BLaER1 treated with 17β-estradiol and CSF1 and Interleukin-3, amounts not matched to agents 10 nM and 100 nM (cell line): ENCODE measurements at regions not wholly inside any gene's neighbourhood (a gene's known extent, or its start where the extent isn't known, plus 50 kb on each side); places are given as distances from the start of the nearest gene placed in this dataset.

ENCODE experiments used
- H3K27ac ChIP-seq, 11 experiments: shearing (Covaris generic); formaldehyde crosslinking; 2 replicates each; pipeline ENCODE4 v1.8.1; 2022
- H3K27me3 ChIP-seq, 11 experiments: shearing (Covaris generic); formaldehyde crosslinking; 2 replicates each; pipeline ENCODE4 v1.8.1; 2022
- H3K36me3 ChIP-seq, 11 experiments: shearing (Covaris generic); formaldehyde crosslinking; 2 replicates each; pipeline ENCODE4 v1.8.1; 2022
- H3K4me1 ChIP-seq, 10 experiments: shearing (Covaris generic); formaldehyde crosslinking; 2 replicates each; pipeline ENCODE4 v1.8.1; 2022
- H3K4me2 ChIP-seq, 11 experiments: shearing (Covaris generic); formaldehyde crosslinking; 2 replicates each; pipeline ENCODE4 v1.8.1; 2022
- H3K4me3 ChIP-seq, 10 experiments: shearing (Covaris generic); formaldehyde crosslinking; 2 replicates each; pipeline ENCODE4 v1.8.1; 2022
- H3K9ac ChIP-seq, 11 experiments: shearing (Covaris generic); formaldehyde crosslinking; 2 replicates each; pipeline ENCODE4 v1.8.1; 2022
- H3K9me3 ChIP-seq, 11 experiments: shearing (Covaris generic); formaldehyde crosslinking; replicated peaks in 1 of 11; 2 replicates each; pipeline ENCODE4 v1.8.1; 2022
- H4K20me1 ChIP-seq, 11 experiments: shearing (Covaris generic); formaldehyde crosslinking; 2 replicates each; pipeline ENCODE4 v1.8.1; 2022
- Cebpa-rat ChIP-seq, 11 experiments: shearing (Covaris generic); IDR thresholded peaks; 2 replicates each; pipeline ENCODE4 v1.8.1; 2022

DNA sequence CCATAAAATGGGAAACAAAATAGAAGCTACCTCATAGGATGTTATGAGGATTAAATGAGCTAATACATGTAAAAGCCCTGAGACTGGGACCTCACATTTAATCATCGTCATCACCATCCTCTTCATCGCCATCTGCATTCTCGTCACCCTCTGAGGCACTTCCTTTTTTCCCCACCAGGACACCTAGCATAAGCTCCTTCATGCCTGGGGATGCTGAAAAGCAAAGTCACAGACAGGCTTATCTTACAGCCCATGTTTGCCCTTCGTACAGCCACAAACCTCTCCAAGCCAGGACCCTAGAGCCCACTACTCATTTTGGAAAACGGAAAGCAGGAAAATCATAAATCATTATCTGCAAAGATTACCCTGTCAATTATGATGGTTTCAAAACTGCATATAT is 249.6 kb downstream of the GPAM start:
- Histone ChIP-seq H3K4me3 (no peak overlapping the region), H3K9ac (no peak overlapping the region), H3K27ac (no peak overlapping the region), H3K9me3 (peaks cover 0 to 11% (median 0%) of the 10 kb centered on the region in 11 experiments; a peak in 4 of 22 replicates), H3K4me2 (no peak overlapping the region), H3K4me1 (no peaks in the 10 kb centered on the region; a peak in 1 of 20 replicates), H3K27me3 (no peaks in the 10 kb centered on the region), H3K36me3 (no peaks in the 10 kb centered on the region), H4K20me1 (no peaks in the 10 kb centered on the region)
- TF ChIP-seq Cebpa-rat (IDR thresholded peaks at IDR 0.05), result no peak

DNA sequence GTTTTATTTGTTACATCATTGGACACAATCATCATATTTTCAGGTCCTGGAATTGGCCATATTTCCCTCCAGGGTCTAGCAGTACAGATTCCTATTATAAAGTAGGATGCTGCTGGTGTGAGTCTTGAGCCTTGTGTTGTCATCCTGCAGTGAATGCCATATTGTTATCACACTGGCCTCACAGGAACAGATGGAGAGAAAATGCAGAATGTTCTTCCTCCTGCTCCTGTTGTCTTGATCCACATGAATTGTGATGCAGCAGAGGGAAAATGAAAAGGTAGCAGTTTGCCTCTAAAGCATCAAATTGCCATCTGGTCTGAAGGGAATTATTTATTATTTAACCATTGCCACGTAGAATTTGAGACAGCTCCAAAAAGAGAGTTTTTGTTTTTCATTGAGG is 248.6 kb downstream of the GPAM start:
- no peak for TF ChIP-seq Cebpa-rat (IDR thresholded peaks at IDR 0.05)
- Histone ChIP-seq H4K20me1 (no peaks in the 10 kb centered on the region), H3K9me3 (0 out of 22 replicates have a peak, but pooled peaks cover 0 to 5% (median 0%) of the 10 kb centered on the region in 11 experiments), H3K36me3 (no peaks in the 10 kb centered on the region), H3K4me1 (no peaks in the 10 kb centered on the region; a peak in 1 of 20 replicates), H3K9ac (no peak overlapping the region), H3K27me3 (no peaks in the 10 kb centered on the region), H3K27ac (no peak overlapping the region), H3K4me3 (no peak overlapping the region), H3K4me2 (no peak overlapping the region)

DNA sequence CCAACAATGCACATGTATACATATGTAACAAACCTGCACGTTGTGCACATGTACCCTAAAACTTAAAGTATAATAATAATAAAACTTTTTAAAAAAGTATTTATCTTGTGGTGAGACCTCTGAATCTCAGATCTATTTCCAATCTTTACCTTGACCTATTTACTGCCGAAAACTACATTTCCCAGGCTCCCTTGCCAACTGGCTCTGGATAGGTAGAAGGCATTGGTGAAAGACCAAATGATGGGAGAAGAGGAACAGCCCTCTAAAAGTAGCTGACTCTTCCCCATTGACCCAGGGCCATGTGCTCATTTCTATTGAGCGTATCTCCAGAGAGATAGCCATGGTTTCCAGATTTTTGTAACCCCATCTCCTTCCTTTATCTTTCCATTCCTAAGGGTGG is 247.4 kb downstream of the GPAM start:
- Histone ChIP-seq H3K9ac (no peak overlapping the region), H3K9me3 (0 out of 22 replicates have a peak, but pooled peaks cover 0 to 5% (median 0%) of the 10 kb centered on the region in 11 experiments), H3K36me3 (no peaks in the 10 kb centered on the region), H3K27me3 (no peaks in the 10 kb centered on the region), H3K27ac (no peak overlapping the region), H3K4me3 (no peak overlapping the region), H3K4me2 (no peak overlapping the region), H4K20me1 (no peaks in the 10 kb centered on the region), H3K4me1 (no peaks in the 10 kb centered on the region)
- TF ChIP-seq Cebpa-rat (IDR thresholded peaks at IDR 0.05), result no peak

DNA sequence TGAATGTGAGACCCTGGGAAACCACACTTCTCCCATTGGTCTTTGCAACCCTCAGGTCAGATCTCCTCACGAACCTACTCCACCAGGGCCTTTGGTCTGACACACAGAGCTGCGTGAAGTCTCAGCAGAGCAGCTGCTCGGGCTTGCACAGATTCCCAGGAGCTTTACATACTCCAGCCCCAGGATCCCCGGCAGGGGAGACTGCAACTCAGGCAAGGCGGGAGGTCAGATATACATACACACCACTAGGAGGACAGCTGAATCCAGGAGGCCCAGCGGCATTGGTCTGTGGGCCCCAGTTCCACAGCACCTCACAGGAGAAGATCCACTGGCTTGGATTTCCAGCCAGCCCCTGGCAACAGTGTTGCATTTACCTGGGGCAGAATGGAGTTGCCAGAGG is 239.2 kb downstream of the GPAM start:
- Histone ChIP-seq H3K4me3 (no peak overlapping the region), H3K27ac (no peak overlapping the region), H3K9me3 (peaks cover 0 to 11% (median 5%) of the 10 kb centered on the region in 11 experiments; a peak in 8 of 22 replicates), H3K9ac (no peak overlapping the region), H3K4me1 (no peaks in the 10 kb centered on the region), H3K27me3 (no peaks in the 10 kb centered on the region), H3K36me3 (no peaks in the 10 kb centered on the region), H4K20me1 (no peaks in the 10 kb centered on the region), H3K4me2 (no peak overlapping the region)
- no peak for TF ChIP-seq Cebpa-rat (IDR thresholded peaks at IDR 0.05)

DNA sequence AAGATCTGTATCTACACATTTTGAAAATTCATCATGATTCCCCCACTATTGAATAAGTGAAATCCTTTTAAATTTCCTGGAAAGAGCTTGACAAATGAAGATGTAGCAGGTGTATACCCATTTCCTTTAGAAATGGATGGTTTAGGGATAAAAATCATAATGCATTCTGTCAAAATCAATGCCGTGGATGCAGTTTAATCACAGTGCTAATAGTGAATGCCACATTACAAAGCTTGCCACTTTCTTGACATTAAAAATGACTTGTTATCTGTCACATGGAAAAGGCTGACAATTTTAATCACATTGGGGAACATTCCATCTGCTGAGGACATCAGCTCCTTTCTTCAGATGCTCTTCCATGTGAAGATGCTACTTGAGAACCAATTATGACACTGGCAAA is 229.6 kb downstream of the GPAM start:
- no peak overlapping the region for H3K4me3 ChIP-seq
- no peak overlapping the region for H3K27ac ChIP-seq
- H4K20me1 ChIP-seq, result no peaks in the 10 kb centered on the region
- no peak overlapping the region for H3K9ac ChIP-seq
- H3K4me1 ChIP-seq, result no peaks in the 10 kb centered on the region
- H3K4me2 ChIP-seq, result no peak overlapping the region
- H3K36me3 ChIP-seq, result no peaks in the 10 kb centered on the region
- H3K9me3 ChIP-seq, result peaks cover 20 to 34% (median 30%) of the 10 kb centered on the region in 11 experiments
- TF ChIP-seq Cebpa-rat (IDR thresholded peaks at IDR 0.05), result no peak
- no peaks in the 10 kb centered on the region for H3K27me3 ChIP-seq

DNA sequence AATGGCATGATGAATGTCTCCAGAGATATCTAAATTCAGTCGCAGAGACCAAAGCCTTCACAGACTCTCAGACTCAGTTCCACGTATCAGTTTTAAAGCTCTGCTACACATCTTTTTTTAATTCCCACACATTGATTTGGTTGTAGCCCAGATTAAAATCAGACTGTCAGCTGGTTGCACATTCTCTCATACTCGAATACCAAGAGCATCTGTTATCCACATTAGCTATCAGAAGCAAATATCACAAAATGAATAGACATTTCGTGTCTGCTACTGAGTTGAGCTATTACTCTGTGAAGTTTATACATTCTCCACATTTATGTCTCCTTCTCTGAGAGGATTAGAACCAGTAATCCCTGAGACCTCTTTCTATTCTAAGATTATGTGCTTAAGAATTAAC is 229.2 kb downstream of the GPAM start:
- TF ChIP-seq Cebpa-rat (IDR thresholded peaks at IDR 0.05), result no peak
- H3K9ac ChIP-seq, result no peak overlapping the region
- peaks cover 20 to 34% (median 30%) of the 10 kb centered on the region in 11 experiments for H3K9me3 ChIP-seq
- H3K4me3 ChIP-seq, result no peak overlapping the region
- H3K36me3 ChIP-seq, result no peaks in the 10 kb centered on the region
- no peak overlapping the region for H3K27ac ChIP-seq
- H3K4me1 ChIP-seq, result no peaks in the 10 kb centered on the region
- H3K4me2 ChIP-seq, result no peak overlapping the region
- no peaks in the 10 kb centered on the region for H4K20me1 ChIP-seq
- H3K27me3 ChIP-seq, result no peaks in the 10 kb centered on the region

DNA sequence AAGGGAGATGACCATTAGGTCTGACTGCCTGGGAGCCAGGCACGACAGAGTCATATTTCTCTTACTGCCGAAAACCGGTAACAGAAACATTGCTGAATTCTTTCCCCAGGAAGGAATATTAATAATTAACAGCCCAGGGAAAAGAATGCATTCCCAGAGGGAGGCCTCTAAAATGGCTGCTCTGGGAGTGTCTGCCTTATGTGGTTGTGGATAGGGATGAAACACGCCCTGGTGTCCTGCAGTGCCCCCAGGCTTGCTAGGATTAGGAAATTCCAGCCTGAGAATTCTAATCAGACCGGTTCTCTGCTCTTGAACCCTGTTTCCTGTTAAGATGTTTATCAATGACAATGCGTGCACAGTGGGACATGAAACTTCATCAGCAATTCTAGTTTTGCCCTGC is 226.7 kb downstream of the GPAM start:
- TF ChIP-seq Cebpa-rat (IDR thresholded peaks at IDR 0.05), result no peak
- no peaks in the 10 kb centered on the region for H3K36me3 ChIP-seq
- no peaks in the 10 kb centered on the region for H3K27me3 ChIP-seq
- no peak overlapping the region for H3K4me2 ChIP-seq
- peaks cover 20 to 34% (median 30%) of the 10 kb centered on the region in 11 experiments for H3K9me3 ChIP-seq
- no peak overlapping the region for H3K27ac ChIP-seq
- H3K9ac ChIP-seq, result no peak overlapping the region
- no peak overlapping the region for H3K4me3 ChIP-seq
- no peaks in the 10 kb centered on the region for H3K4me1 ChIP-seq
- H4K20me1 ChIP-seq, result no peaks in the 10 kb centered on the region

DNA sequence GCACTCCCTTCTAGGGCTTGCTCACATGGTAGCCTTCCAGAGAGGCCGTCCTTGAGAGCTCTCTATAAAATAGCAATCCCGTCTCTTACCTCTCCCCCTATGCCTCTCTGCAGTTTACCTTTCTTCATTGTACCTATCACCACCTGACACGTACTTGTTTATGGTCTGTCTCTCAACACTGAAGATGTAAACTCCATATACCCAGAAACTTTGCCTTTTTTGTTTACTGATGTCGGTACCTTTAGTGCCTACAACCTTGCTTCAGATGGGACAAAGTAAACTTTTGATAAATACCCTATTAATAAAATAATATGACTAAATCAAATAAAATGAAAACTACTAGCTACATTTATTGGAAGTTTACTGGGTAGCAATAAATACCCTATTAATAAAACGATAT is 220.6 kb downstream of the GPAM start:
- H3K27ac ChIP-seq, result no peak overlapping the region
- peaks cover 1 to 22% (median 11%) of the 10 kb centered on the region in 11 experiments; a peak in 18 of 22 replicates for H3K9me3 ChIP-seq
- no peak overlapping the region for H3K4me2 ChIP-seq

DNA sequence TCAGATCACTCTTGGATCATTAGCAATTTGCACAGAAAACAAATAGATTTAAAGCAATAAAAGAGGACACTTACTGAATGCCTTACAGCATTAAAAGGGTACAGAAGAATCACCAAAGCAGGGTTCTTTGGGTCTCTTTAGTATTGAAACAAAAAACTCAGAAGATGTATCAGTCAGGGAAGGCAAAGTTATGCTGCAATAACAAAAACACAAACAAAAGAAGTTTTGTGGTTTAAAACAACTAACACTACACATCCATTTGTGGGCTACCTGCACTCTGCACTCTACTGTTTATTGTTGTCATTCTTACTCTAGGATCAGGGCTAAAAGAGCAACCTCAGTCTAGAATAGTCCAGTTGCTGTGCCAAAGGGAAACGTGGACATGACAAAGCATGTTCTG is 216.4 kb downstream of the GPAM start:
- H3K4me3 ChIP-seq, result no peak overlapping the region
- H3K4me1 ChIP-seq, result peaks cover 0 to 14% (median 6%) of the 10 kb centered on the region in 10 experiments; a peak in 8 of 20 replicates
- no peaks in the 10 kb centered on the region for H4K20me1 ChIP-seq
- peaks cover 0 to 12% (median 7%) of the 10 kb centered on the region in 11 experiments; a peak in 11 of 22 replicates for H3K9me3 ChIP-seq
- H3K4me2 ChIP-seq, result no peak overlapping the region
- no peak for TF ChIP-seq Cebpa-rat (IDR thresholded peaks at IDR 0.05)
- H3K36me3 ChIP-seq, result no peaks in the 10 kb centered on the region
- H3K9ac ChIP-seq, result no peak overlapping the region
- no peaks in the 10 kb centered on the region for H3K27me3 ChIP-seq
- H3K27ac ChIP-seq, result no peak overlapping the region

More for the DNA sequence above, 220.6 kb downstream of the GPAM start:
- H3K9ac ChIP-seq, result no peak overlapping the region
- H3K27me3 ChIP-seq, result no peaks in the 10 kb centered on the region
- H3K4me3 ChIP-seq, result no peak overlapping the region
- H3K4me1 ChIP-seq, result peaks cover 0 to 5% (median 0%) of the 10 kb centered on the region in 10 experiments; a peak in 3 of 20 replicates
- H4K20me1 ChIP-seq, result no peaks in the 10 kb centered on the region
- TF ChIP-seq Cebpa-rat (IDR thresholded peaks at IDR 0.05), result no peak
- no peaks in the 10 kb centered on the region for H3K36me3 ChIP-seq

DNA sequence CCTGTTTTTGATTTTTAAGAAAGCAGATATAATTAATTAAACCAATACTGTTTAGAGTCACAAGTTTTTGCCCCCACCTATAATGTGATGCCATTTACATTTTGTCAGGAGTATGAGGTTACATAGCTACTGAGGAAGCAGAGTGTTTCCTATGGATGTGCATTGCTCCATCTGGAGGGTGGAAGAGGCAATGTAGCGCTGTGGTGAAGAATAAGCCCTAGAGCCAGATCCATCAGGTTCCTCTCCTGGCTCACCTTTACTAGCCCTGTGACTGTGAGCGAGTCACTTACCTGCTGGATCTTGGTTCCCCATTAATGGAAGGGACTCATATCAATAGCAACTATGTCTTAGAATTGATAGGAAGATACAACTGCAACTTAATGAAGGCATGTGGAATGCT is 216.0 kb downstream of the GPAM start:
- Histone ChIP-seq H3K9me3 (peaks cover 0 to 12% (median 7%) of the 10 kb centered on the region in 11 experiments; a peak in 11 of 22 replicates), H3K9ac (no peak overlapping the region), H3K4me1 (peaks cover 0 to 14% (median 6%) of the 10 kb centered on the region in 10 experiments; a peak in 8 of 20 replicates), H4K20me1 (no peaks in the 10 kb centered on the region), H3K27ac (no peak overlapping the region), H3K36me3 (no peaks in the 10 kb centered on the region), H3K27me3 (no peaks in the 10 kb centered on the region), H3K4me2 (peak overlapping the region in 2 of 11 experiments; percentile 44 to 53; a peak in 1 of 22 replicates), H3K4me3 (no peak overlapping the region)
- TF ChIP-seq Cebpa-rat (IDR thresholded peaks at IDR 0.05), result no peak
